ENCODE measurements at regions not wholly inside any gene's neighbourhood (a gene's known extent, or its start where the extent isn't known, plus 50 kb on each side); places are given as distances from the start of the nearest gene placed in this dataset.

DNA sequence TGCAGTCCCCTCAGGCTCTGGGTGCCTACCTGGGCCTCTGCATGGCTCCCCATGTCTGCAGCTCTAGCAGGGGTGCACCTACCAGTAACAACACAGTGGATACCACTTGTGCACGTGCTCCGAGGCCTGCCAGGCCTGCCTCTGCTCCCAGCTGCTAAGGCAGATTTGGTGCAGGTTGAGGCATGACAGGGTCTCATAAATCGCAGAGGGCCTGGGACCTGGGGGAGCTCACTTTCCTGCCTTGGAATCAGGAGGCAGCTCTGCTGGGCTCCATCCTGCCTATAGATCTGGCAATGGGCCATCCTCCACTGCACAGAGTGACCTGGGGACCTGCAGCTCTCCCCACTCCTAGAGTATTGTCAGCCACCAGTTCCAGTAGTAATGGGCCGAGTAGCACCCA, 121.9 kb upstream of the CXCL14 start:
- TF ChIP-seq, protein P1, sequence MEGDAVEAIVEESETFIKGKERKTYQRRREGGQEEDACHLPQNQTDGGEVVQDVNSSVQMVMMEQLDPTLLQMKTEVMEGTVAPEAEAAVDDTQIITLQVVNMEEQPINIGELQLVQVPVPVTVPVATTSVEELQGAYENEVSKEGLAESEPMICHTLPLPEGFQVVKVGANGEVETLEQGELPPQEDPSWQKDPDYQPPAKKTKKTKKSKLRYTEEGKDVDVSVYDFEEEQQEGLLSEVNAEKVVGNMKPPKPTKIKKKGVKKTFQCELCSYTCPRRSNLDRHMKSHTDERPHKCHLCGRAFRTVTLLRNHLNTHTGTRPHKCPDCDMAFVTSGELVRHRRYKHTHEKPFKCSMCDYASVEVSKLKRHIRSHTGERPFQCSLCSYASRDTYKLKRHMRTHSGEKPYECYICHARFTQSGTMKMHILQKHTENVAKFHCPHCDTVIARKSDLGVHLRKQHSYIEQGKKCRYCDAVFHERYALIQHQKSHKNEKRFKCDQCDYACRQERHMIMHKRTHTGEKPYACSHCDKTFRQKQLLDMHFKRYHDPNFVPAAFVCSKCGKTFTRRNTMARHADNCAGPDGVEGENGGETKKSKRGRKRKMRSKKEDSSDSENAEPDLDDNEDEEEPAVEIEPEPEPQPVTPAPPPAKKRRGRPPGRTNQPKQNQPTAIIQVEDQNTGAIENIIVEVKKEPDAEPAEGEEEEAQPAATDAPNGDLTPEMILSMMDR (IDR thresholded peaks at IDR 0.05; ENCODE audit: low read depth, low read length, missing input control), result no peak
- TF ChIP-seq EGR1 (IDR thresholded peaks at IDR 0.05; ENCODE audit: low read depth in 2 of 2), result no peak
- TF ChIP-seq SP1 (IDR thresholded peaks at IDR 0.05), result no peak
- TF ChIP-seq YY1 (IDR thresholded peaks at IDR 0.05), result no peak
- TF ChIP-seq, protein P2, sequence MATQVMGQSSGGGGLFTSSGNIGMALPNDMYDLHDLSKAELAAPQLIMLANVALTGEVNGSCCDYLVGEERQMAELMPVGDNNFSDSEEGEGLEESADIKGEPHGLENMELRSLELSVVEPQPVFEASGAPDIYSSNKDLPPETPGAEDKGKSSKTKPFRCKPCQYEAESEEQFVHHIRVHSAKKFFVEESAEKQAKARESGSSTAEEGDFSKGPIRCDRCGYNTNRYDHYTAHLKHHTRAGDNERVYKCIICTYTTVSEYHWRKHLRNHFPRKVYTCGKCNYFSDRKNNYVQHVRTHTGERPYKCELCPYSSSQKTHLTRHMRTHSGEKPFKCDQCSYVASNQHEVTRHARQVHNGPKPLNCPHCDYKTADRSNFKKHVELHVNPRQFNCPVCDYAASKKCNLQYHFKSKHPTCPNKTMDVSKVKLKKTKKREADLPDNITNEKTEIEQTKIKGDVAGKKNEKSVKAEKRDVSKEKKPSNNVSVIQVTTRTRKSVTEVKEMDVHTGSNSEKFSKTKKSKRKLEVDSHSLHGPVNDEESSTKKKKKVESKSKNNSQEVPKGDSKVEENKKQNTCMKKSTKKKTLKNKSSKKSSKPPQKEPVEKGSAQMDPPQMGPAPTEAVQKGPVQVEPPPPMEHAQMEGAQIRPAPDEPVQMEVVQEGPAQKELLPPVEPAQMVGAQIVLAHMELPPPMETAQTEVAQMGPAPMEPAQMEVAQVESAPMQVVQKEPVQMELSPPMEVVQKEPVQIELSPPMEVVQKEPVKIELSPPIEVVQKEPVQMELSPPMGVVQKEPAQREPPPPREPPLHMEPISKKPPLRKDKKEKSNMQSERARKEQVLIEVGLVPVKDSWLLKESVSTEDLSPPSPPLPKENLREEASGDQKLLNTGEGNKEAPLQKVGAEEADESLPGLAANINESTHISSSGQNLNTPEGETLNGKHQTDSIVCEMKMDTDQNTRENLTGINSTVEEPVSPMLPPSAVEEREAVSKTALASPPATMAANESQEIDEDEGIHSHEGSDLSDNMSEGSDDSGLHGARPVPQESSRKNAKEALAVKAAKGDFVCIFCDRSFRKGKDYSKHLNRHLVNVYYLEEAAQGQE (IDR thresholded peaks at IDR 0.05), result no peak
- TF ChIP-seq FOXA2 (IDR thresholded peaks at IDR 0.05), result no peak
- no peak for TF ChIP-seq NR2F2 (IDR thresholded peaks at IDR 0.05)
- TF ChIP-seq, protein P3, sequence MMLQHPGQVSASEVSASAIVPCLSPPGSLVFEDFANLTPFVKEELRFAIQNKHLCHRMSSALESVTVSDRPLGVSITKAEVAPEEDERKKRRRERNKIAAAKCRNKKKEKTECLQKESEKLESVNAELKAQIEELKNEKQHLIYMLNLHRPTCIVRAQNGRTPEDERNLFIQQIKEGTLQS (IDR thresholded peaks at IDR 0.05), result no peak
- no peak for TF ChIP-seq RAD21 (IDR thresholded peaks at IDR 0.05)
- TF ChIP-seq, protein P4, sequence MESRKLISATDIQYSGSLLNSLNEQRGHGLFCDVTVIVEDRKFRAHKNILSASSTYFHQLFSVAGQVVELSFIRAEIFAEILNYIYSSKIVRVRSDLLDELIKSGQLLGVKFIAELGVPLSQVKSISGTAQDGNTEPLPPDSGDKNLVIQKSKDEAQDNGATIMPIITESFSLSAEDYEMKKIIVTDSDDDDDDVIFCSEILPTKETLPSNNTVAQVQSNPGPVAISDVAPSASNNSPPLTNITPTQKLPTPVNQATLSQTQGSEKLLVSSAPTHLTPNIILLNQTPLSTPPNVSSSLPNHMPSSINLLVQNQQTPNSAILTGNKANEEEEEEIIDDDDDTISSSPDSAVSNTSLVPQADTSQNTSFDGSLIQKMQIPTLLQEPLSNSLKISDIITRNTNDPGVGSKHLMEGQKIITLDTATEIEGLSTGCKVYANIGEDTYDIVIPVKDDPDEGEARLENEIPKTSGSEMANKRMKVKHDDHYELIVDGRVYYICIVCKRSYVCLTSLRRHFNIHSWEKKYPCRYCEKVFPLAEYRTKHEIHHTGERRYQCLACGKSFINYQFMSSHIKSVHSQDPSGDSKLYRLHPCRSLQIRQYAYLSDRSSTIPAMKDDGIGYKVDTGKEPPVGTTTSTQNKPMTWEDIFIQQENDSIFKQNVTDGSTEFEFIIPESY (IDR thresholded peaks at IDR 0.05), result no peak
- TF ChIP-seq FOXA1 (IDR thresholded peaks at IDR 0.05), result no peak
- TF ChIP-seq, protein P5, sequence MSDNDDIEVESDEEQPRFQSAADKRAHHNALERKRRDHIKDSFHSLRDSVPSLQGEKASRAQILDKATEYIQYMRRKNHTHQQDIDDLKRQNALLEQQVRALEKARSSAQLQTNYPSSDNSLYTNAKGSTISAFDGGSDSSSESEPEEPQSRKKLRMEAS (IDR thresholded peaks at IDR 0.05), result no peak
- no peak for TF ChIP-seq JUND (IDR thresholded peaks at IDR 0.05)
- no peak for TF ChIP-seq RXRA (IDR thresholded peaks at IDR 0.05)

Data from liver (tissue), 3 donors.